H1 (cell line): ENCODE measurements at regions not wholly inside any gene's neighbourhood (a gene's known extent, or its start where the extent isn't known, plus 50 kb on each side); places are given as distances from the start of the nearest gene placed in this dataset.

Source experiments
- ATF2 ChIP-seq: IDR thresholded peaks from 2 replicates; pipeline ENCODE4 v1.6.1; 2012; ENCODE audit warnings: low read length, inconsistent platforms
- CBX5 ChIP-seq: fragments of 300-800, 300-1000 bp; sonication (generic); IDR thresholded peaks from 2 replicates; pipeline ENCODE4 v1.7.1; 2016; ENCODE audit warnings: antibody characterized with exemption, low read length, low read depth
- CTCF ChIP-seq, 3 experiments: IDR thresholded peaks; 1 replicate in 2 of 3; 2 replicates in 1 of 3; pipeline versions ENCODE4 v1.5.1 to v1.6.1; 2011; ENCODE audit warnings: low read length in 3 of 3, mild to moderate bottlenecking in 3 of 3, inconsistent platforms in 2 of 3, low read depth in 1 of 3, moderate library complexity in 1 of 3; ENCODE audit not compliant: insufficient read depth in 1 of 3; ENCODE audit errors: control extremely low read depth in 1 of 3
- JUN ChIP-seq: IDR thresholded peaks from 2 replicates; pipeline ENCODE4 v1.6.1; 2011; ENCODE audit warnings: low read depth, mild to moderate bottlenecking, improper control_type of control experiment, low read length
- KDM5A ChIP-seq: fragments of 200-600 bp; IDR thresholded peaks from 2 replicates; pipeline ENCODE4 v1.7.1; 2012; ENCODE audit warnings: mild to moderate bottlenecking, low read length, inconsistent platforms, mixed read lengths
- NANOG ChIP-seq: IDR thresholded peaks from 2 replicates; pipeline ENCODE4 v1.6.1; 2011; ENCODE audit warnings: low read length, low read depth, mild to moderate bottlenecking, inconsistent platforms; ENCODE audit not compliant: insufficient read depth, poor library complexity, severe bottlenecking
- POU5F1 ChIP-seq: IDR thresholded peaks from 2 replicates; pipeline ENCODE4 v1.6.1; 2011; ENCODE audit warnings: low read depth, mild to moderate bottlenecking, low read length, moderate library complexity
- RAD21 ChIP-seq, 2 experiments: IDR thresholded peaks in 1 of 2; conservative IDR thresholded peaks in 1 of 2; 2 replicates each; pipeline ENCODE4 v1.6.1; 2011; ENCODE audit warnings: low read depth in 2 of 2, low read length in 2 of 2, improper control_type of control experiment in 1 of 2, inconsistent platforms in 1 of 2, mild to moderate bottlenecking in 1 of 2, moderate library complexity in 1 of 2
- RNF2 ChIP-seq: fragments of 200-900, 300-1000 bp; sonication (generic); IDR thresholded peaks from 2 replicates; pipeline ENCODE4 v1.7.1; 2016; ENCODE audit warnings: borderline replicate concordance, low read depth, mild to moderate bottlenecking, antibody characterized with exemption, low read length; ENCODE audit not compliant: poor library complexity, severe bottlenecking; ENCODE audit errors: missing control alignments
- SP1 ChIP-seq: IDR thresholded peaks from 2 replicates; pipeline ENCODE4 v1.6.1; 2011; ENCODE audit warnings: low read depth, low read length
- TAF1 ChIP-seq: IDR thresholded peaks from 2 replicates; pipeline ENCODE4 v1.6.1; 2011; ENCODE audit warnings: mild to moderate bottlenecking, low read depth, low read length
- TBP ChIP-seq: IDR thresholded peaks from 2 replicates; pipeline ENCODE4 v1.6.1; 2011; ENCODE audit warnings: low read depth, low read length, improper control_type of control experiment

DNA sequence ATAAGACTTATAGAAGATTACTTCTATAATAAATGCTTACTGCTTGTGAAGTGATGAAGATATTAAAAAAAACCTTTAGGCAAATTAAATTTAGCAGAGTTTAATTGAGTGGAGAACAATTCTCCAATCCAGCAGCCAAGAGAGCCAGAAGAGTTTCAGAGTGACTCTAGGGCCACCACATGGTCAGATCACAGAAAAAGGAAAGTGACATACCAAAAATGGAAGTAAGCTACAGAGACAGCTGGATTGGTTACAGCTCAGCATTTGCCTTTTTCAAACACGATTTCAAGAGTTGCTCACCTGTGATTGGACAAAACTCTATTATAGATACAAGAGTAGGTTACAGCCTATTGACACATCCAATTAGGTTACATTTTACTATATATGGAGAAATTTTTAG lies 79.0 kb upstream of the TRAM1L1 start (continued):
- TF ChIP-seq CTCF (IDR thresholded peaks at IDR 0.05; ENCODE audit: control extremely low read depth in 1 of 3, insufficient read depth in 1 of 3, low read depth in 1 of 3, low read length in 3 of 3) (0 out of 4 replicates have a peak, but pooled peaks of 1 of the 3 experiments have one; percentile 7), JUN (no peak), ATF2 (no peak), POU5F1 (no peak), TAF1 (no peak), CBX5 (no peak), TBP (no peak), RAD21 (IDR thresholded peaks at IDR 0.05 in 1 of 2, conservative IDR thresholded peaks at IDR 0.05 in 1 of 2; ENCODE audit: low read depth in 2 of 2, low read length in 2 of 2) (peak; percentile 26 to 50; a peak in 3 of 4 replicates), NANOG (no peak), SP1 (no peak), RNF2 (no peak), KDM5A (no peak)
